ENCODE measurements at regions not wholly inside any gene's neighbourhood (a gene's known extent, or its start where the extent isn't known, plus 50 kb on each side); places are given as distances from the start of the nearest gene placed in this dataset.

DNA sequence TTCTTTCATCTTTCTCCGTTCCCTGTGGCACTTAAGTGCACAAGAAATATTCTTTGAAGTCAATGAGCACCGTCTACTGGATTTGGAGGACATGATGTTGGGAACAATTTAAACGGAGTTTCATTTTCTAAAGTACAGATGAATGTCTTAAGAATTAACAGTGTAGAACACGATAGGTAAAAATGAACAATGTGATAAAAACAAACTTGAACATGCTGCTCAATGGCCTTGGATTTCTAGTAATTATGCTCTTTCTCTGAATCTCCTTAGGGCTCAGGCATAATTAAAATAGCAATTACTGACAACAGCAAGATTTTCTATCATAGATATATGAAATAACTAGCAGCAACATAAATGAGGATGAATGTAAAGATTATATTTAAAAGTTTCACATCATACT, 142.2 kb upstream of the CDH6 start:
- no peak overlapping the region for H3K4me3 ChIP-seq (ENCODE audit: low read length)
- no peak for DNase-seq (ENCODE audit: low read depth)
- TF ChIP-seq CTCF (IDR thresholded peaks at IDR 0.05; ENCODE audit: insufficient read depth, low read depth, low read length, missing control alignments) = no peak

DNA sequence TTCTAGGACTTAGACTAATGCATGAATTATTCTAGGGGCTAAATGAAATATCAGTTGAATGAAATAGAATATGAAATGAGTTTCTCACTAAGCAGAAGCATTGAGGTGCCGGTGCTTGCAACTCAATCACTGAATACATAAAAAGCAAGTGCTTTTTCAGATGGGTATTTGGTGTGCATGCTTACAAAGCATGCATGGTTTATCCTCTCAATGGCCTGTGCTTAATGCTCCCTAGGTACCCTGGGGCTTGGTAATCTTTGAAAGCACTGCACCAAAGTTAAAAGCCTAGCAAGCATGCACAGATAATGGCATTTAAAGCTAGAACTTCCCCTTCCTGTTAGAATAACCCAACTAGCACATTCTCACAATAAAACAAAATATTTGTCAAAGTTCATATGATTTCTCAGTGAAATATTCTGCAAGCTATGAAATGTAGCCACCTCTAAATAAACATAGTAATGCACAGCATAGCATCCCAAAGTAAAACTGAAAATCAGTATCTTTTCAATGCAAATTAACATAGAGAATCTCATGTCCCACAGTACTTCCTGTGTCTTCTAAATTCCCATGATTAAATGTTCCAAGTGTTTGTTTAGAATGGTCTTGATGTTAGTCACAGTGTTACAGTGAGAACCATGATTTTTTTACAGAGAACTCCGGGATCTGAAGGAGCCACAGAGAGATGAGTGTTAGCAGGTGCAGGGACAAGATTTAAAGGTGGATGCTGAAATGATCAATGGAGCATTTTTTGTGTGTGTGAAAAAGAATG, 143.4 kb upstream of the CDH6 start:
- H3K4me3 ChIP-seq (ENCODE audit: low read length) = no peak overlapping the region
- DNase-seq (ENCODE audit: low read depth) = no peak
- TF ChIP-seq CTCF (IDR thresholded peaks at IDR 0.05; ENCODE audit: insufficient read depth, low read depth, low read length, missing control alignments) = no peak

DNA sequence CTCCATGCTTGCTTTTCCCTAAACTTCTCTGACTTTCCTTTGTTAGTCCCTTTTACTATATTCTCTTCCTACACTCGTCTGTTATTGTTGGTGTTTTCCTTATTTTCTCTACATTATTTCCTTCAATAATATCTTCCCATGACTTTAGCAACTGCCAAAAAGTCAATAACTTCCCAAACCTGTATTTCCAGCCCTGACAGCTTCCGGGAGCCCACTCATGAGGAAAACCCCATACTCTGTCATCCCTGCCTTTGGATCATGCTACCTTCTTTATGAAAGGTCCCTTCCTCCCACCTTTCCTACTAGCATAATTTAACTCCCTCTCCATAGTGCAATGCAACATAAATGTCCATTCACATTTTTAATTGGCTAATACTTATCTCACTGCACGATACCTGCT, 144.0 kb upstream of the CDH6 start:
- DNase-seq (ENCODE audit: low read depth) = peak; percentile 46
- no peak for TF ChIP-seq CTCF (IDR thresholded peaks at IDR 0.05; ENCODE audit: insufficient read depth, low read depth, low read length, missing control alignments)

DNA sequence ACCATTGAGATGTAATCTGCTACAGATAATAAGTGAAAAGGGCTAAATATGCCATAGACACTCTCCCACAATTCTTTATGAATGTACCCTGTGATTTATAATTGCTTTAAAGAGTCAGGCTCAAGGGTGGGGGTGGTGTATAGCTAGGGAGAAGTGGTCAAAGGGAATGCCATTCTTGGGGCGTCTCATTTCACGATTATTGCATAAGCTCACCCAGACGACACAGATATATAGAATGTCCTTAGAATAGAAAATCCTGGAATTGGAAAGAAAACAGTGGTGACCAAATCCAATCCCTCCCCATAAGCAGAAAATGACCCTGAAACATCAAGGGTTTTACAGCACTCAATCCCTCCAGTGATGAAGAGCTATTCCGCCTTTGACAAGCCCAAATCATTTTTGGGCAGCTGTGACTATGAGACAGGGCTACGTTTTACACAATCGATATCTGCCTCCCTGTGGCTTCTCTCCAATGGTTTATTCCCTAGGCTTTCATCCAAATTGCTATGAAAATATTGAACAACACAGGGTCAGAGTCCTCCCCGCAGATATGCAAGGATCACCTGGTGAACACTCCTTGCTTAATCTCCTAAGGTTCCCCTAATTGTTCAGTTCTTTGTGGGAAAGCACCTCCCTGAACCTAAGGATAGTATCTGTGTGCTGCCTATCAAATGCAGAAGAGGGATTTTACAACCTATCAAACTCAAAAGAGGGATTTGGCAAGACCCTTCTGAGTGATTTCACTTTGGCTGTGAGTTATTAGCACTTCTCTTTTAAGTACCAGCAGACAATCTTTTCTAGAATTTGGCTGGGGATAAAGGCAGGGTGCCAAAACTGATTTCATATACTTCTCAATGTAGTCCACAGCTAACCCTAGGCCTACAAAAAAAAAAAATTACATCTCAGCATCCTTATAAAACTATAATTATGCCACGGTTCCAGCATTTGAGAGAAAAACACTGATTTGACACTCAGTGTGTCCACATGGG, 144.9 kb upstream of the CDH6 start:
- H3K4me3 ChIP-seq (ENCODE audit: low read length) = no peak overlapping the region
- DNase-seq (ENCODE audit: low read depth) = no peak
- no peak for TF ChIP-seq CTCF (IDR thresholded peaks at IDR 0.05; ENCODE audit: insufficient read depth, low read depth, low read length, missing control alignments)

More for the DNA sequence above, 144.0 kb upstream of the CDH6 start:
- no peak overlapping the region for H3K4me3 ChIP-seq (ENCODE audit: low read length)

- H3K4me3 ChIP-seq (ENCODE audit: low read length) = no peak overlapping the region
- DNase-seq (ENCODE audit: low read depth) = no peak
- no peak for TF ChIP-seq CTCF (IDR thresholded peaks at IDR 0.05; ENCODE audit: insufficient read depth, low read depth, low read length, missing control alignments)
These were observed 145.9 kb upstream of the CDH6 start for GRCh38 chr5:31047621-31048020.

GRCh38 chr5:31047007-31047406, 146.5 kb upstream of the CDH6 start:
- TF ChIP-seq CTCF (IDR thresholded peaks at IDR 0.05; ENCODE audit: insufficient read depth, low read depth, low read length, missing control alignments) = no peak
- DNase-seq (ENCODE audit: low read depth) = no peak
- H3K4me3 ChIP-seq (ENCODE audit: low read length) = no peak overlapping the region

Data from epithelial cell of esophagus (primary cell).